Panc1 (cell line): ENCODE measurements at regions not wholly inside any gene's neighbourhood (a gene's known extent, or its start where the extent isn't known, plus 50 kb on each side); places are given as distances from the start of the nearest gene placed in this dataset.
"Not testable (repeated sequence)": the region's sequence is repeated elsewhere in the genome, so short reads cannot be mapped to it uniquely, and the experiment has no call there.

ENCODE experiments used
- ATAC-seq: fragments of 200-7000 bp; cut with Tn5 transposase; 2 replicates; pipeline ENCODE4 v1.9.1; 2020; ENCODE audit warnings: mild to moderate bottlenecking, moderate library complexity
- BruUV-seq: library from RNA; stranded (reverse); fragments of 400-500 nt; replicated peaks from 2 replicates; lab custom pipeline; 2021; lab: Mats Ljungman, UMichigan
- CTCF ChIA-PET: fragments of 300-600 bp; sonication (Branson Sonifier 250); formaldehyde crosslinking; loops from one replicate; lab custom pipeline; 2022; ENCODE audit warnings: antibody characterized with exemption; lab: Charles Lee
- POLR2A ChIA-PET: fragments of 300-600 bp; sonication (Branson Sonifier 250); formaldehyde crosslinking; loops from one replicate; lab custom pipeline; 2022; ENCODE audit warnings: antibody characterized with exemption; lab: Charles Lee
- DNase-seq: peaks from one replicate; pipeline ENCODE4 v3.0.0-alpha.2; 2010; ENCODE audit warnings: low read depth, low spot score
- H3K27ac ChIP-seq: 2 replicates; pipeline ENCODE4 v1.5.1; 2011; ENCODE audit warnings: mild to moderate bottlenecking, low read length, inconsistent platforms
- H3K27me3 ChIP-seq: fragments of 200-500 bp; sonication (Bioruptor generic); 2 replicates; pipeline ENCODE4 v1.6.0; 2014; ENCODE audit warnings: low read length, inconsistent platforms; ENCODE audit not compliant: control insufficient read depth, insufficient read depth
- H3K36me3 ChIP-seq: fragments of 200-500 bp; sonication (Bioruptor generic); 2 replicates; pipeline ENCODE4 v1.5.1; 2014; ENCODE audit warnings: inconsistent platforms, mild to moderate bottlenecking, low read length, moderate library complexity; ENCODE audit not compliant: control insufficient read depth, insufficient read depth
- H3K4me1 ChIP-seq: 2 replicates; pipeline ENCODE4 v1.5.1; 2011; ENCODE audit warnings: inconsistent platforms, mild to moderate bottlenecking, low read length, moderate library complexity; ENCODE audit not compliant: control insufficient read depth, insufficient read depth
- H3K4me3 ChIP-seq, 2 experiments: 2 replicates each; pipeline ENCODE4 v1.5.1; 2011 to 2012; ENCODE audit warnings: low read depth in 2 of 2, low read length in 2 of 2, mild to moderate bottlenecking in 2 of 2, inconsistent platforms in 1 of 2, moderate library complexity in 1 of 2
- H3K9me3 ChIP-seq: fragments of 200-500 bp; sonication (Bioruptor generic); 2 replicates; pipeline ENCODE4 v1.5.1; 2014; ENCODE audit warnings: low read depth, mild to moderate bottlenecking, inconsistent platforms, low read length, moderate library complexity; ENCODE audit not compliant: control insufficient read depth, insufficient read depth
- POLR2AphosphoS5 ChIP-seq: IDR thresholded peaks from 2 replicates; pipeline ENCODE4 v1.6.1; 2012; ENCODE audit warnings: mild to moderate bottlenecking, low read depth, low read length, moderate library complexity
- SIN3A ChIP-seq: IDR thresholded peaks from 2 replicates; pipeline ENCODE4 v1.6.1; 2012; ENCODE audit warnings: low read depth, mild to moderate bottlenecking, low read length, moderate library complexity, borderline replicate concordance; ENCODE audit not compliant: insufficient read depth
- TCF7L2 ChIP-seq: IDR thresholded peaks from 2 replicates; pipeline ENCODE4 v1.6.1; 2011; ENCODE audit warnings: mild to moderate bottlenecking, low read depth, low read length, inconsistent platforms
- in situ Hi-C: cut with HindIII; loops from 2 replicates; pipeline ENCODE4 v1.10.0; 2016; ENCODE audit warnings: low sequenced_read_pairs, low pct_unique_long_range_greater_than_20kb
- intact Hi-C: fragments of 100-400 bp; cut with micrococcal nuclease; formaldehyde crosslinking; loops from one replicate; pipeline ENCODE4 v1.10.0; 2022; ENCODE audit not compliant: unreplicated experiment
- TF ChIP-seq, protein P1 (sequence below), 2 experiments: IDR thresholded peaks; 2 replicates each; pipeline ENCODE4 v1.6.1; 2011 to 2012; ENCODE audit warnings: low read depth in 2 of 2, control low read depth in 1 of 2, low read length in 1 of 2, mild to moderate bottlenecking in 1 of 2, moderate library complexity in 1 of 2; ENCODE audit not compliant: insufficient read depth in 1 of 2
- TF ChIP-seq, protein P2 (sequence below): fragments of 450-650 bp; IDR thresholded peaks from 2 replicates; pipeline ENCODE4 v1.5.1; 2017; ENCODE audit warnings: mild to moderate bottlenecking

DNA sequence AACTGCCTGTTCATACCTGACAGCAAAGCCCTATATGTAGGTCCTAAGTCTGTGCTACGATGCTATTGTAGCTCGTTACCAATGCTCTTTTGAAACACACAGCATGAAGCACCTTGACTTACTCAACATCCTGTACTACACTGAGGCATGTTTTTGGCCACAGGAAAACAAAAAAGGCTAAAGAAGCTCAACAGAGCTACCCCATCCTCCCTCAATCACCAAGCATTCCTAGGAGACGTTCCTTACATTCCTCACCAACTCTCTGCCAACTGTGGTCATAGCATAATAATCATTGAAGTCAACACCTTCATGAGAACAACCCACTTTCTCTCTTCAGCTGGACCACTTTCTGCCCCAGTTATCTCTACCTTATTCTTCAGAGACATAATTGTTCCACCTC, 73.7 kb upstream of the SLC25A43 start:
- Histone ChIP-seq H3K27ac (no peak overlapping the region), H3K4me3 (no peak overlapping the region), H3K27me3 (no peaks in the 10 kb centered on the region), H3K4me1 (no peaks in the 10 kb centered on the region), H3K9me3 (no peaks in the 10 kb centered on the region), H3K36me3 (no peaks in the 10 kb centered on the region)
- ATAC-seq = no peak; the same call in 1 of the 2 replicates
- TF ChIP-seq, protein P1, sequence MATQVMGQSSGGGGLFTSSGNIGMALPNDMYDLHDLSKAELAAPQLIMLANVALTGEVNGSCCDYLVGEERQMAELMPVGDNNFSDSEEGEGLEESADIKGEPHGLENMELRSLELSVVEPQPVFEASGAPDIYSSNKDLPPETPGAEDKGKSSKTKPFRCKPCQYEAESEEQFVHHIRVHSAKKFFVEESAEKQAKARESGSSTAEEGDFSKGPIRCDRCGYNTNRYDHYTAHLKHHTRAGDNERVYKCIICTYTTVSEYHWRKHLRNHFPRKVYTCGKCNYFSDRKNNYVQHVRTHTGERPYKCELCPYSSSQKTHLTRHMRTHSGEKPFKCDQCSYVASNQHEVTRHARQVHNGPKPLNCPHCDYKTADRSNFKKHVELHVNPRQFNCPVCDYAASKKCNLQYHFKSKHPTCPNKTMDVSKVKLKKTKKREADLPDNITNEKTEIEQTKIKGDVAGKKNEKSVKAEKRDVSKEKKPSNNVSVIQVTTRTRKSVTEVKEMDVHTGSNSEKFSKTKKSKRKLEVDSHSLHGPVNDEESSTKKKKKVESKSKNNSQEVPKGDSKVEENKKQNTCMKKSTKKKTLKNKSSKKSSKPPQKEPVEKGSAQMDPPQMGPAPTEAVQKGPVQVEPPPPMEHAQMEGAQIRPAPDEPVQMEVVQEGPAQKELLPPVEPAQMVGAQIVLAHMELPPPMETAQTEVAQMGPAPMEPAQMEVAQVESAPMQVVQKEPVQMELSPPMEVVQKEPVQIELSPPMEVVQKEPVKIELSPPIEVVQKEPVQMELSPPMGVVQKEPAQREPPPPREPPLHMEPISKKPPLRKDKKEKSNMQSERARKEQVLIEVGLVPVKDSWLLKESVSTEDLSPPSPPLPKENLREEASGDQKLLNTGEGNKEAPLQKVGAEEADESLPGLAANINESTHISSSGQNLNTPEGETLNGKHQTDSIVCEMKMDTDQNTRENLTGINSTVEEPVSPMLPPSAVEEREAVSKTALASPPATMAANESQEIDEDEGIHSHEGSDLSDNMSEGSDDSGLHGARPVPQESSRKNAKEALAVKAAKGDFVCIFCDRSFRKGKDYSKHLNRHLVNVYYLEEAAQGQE (IDR thresholded peaks at IDR 0.05; ENCODE audit: insufficient read depth in 1 of 2, low read depth in 2 of 2, low read length in 1 of 2) = no peak
- no peak for TF ChIP-seq SIN3A
- TF ChIP-seq POLR2AphosphoS5 = no peak
- TF ChIP-seq, protein P2, sequence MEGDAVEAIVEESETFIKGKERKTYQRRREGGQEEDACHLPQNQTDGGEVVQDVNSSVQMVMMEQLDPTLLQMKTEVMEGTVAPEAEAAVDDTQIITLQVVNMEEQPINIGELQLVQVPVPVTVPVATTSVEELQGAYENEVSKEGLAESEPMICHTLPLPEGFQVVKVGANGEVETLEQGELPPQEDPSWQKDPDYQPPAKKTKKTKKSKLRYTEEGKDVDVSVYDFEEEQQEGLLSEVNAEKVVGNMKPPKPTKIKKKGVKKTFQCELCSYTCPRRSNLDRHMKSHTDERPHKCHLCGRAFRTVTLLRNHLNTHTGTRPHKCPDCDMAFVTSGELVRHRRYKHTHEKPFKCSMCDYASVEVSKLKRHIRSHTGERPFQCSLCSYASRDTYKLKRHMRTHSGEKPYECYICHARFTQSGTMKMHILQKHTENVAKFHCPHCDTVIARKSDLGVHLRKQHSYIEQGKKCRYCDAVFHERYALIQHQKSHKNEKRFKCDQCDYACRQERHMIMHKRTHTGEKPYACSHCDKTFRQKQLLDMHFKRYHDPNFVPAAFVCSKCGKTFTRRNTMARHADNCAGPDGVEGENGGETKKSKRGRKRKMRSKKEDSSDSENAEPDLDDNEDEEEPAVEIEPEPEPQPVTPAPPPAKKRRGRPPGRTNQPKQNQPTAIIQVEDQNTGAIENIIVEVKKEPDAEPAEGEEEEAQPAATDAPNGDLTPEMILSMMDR = no peak
- no peak for TF ChIP-seq TCF7L2
- no TSS peak for BruUV-seq
- CTCF ChIA-PET = no interaction called here
- POLR2A ChIA-PET = no interaction called here
- intact Hi-C loops (no loop called here), in situ Hi-C loops (no loop called here)
- no peak for DNase-seq

DNA sequence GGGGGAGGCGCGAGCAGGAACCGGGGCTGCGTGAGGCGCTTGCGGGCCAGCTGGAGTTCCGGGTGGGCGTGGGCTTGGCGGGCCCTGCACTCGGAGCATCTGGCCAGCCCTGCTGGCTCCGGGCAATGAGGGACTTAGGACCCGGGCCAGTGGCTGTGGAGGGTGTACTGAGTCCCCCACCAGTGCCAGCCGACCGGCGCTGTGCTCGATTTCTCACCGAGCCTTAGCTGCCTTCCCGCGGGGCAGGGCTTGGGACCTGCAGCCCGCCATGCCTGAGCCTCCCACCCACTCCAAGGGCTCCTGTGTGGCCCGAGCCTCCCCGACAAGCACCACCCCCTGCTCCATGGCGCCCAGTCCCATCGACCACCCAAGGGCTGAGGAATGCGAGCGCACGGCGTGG, 67.3 kb upstream of the SLC25A43 start:
- H3K36me3 ChIP-seq, CTCF ChIA-PET, DNase-seq, in situ Hi-C loops, H3K9me3 ChIP-seq, H3K27ac ChIP-seq, H3K4me3 ChIP-seq, intact Hi-C loops, POLR2A ChIA-PET, BruUV-seq, ATAC-seq, H3K27me3 ChIP-seq, H3K4me1 ChIP-seq: not testable (repeated sequence)

DNA sequence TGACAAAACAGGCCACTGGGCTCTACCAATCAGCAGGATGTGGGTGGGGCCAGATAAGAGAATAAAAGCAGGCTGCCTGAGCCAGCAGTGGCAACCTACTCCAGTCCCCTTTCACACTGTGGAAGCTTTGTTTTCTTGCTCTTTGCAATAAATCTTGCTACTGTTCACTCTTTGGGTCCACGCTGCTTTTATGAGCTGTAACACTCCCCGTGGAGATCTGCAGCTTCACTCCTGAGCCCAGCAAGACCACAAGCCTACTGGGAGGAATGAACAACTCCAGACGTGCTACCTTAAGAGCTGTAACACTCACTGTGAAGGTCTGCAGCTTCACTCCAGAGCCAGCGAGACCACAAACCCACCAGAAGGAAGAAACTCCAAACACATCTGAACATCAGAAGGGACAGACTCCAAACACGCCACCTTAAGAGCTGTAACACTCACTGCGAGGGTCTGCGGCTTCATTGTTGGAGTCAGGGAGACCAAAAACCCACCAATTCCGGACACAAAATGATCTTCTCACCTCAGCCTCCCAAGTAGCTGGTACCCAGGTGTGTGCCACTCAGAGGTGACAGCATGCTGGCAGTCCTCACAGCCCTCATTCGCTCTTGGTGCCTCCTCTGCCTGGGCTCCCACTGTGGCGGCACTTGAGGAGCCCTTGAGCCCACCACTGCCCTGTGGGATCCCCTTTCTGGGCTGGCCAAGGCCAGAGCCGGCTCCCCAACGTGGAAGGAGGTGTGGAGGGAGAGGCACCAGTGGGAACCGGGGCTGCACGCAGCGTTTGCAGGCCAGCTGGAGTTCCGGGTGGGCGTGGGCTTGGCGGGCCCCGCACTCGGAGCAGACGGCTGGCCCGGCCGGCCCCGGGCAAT, 66.0 kb upstream of the SLC25A43 start:
- DNase-seq, BruUV-seq, H3K9me3 ChIP-seq, H3K27ac ChIP-seq, H3K4me1 ChIP-seq, POLR2A ChIA-PET, intact Hi-C loops, in situ Hi-C loops, ATAC-seq, H3K27me3 ChIP-seq, H3K36me3 ChIP-seq, H3K4me3 ChIP-seq: not testable (repeated sequence)
- CTCF ChIA-PET = interaction anchor here (0.7 kb wide), 1 partner anchor 96 kb away, joined by 4 read pairs; no protein-coding TSS in a partner anchor

DNA sequence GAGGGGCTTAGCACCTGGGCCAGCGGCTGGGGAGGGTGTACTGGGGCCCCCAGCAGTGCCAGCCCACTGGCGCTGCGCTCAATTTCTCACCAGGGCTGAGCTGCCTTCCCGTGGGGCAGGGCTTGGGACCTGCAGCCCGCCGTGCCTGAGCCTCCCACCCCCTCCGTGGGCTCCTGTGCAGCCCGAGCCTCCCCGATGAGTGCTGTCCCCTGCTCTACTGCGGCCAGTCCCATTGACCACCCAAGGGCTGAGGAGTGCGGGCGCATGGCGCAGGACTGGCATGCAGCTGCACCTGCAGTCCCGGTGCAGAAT, 65.5 kb upstream of the SLC25A43 start:
- H3K27ac ChIP-seq, POLR2A ChIA-PET, CTCF ChIA-PET, H3K9me3 ChIP-seq, ATAC-seq, H3K4me3 ChIP-seq, H3K4me1 ChIP-seq, H3K36me3 ChIP-seq, intact Hi-C loops, BruUV-seq, H3K27me3 ChIP-seq, in situ Hi-C loops, DNase-seq: not testable (repeated sequence)

DNA sequence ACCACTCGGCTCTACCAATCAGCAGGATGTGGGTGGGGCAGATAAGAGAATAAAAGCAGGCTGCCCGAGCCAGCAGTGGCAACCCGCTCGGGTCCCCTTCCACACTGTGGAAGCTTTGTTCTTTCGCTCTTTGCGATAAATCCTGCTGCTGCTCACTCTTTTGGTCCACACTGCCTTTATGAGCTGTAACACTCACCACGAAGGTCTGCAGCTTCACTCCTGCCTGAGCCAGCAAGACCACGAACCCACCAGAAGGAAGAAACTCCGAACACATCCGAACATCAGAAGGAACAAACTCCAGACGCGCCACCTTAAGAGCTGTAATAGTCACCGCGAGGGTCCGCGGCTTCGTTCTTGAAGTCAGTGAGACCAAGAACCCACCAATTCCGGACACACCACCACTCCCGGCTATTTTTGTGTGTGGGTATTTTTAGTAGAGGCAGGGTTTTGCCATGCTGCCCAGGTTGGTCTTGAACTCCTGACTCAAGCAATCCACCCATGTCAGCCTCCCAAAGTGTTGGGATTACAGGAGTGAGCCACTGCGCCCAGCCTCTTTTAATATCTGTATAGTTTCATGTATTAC, 64.6 kb upstream of the SLC25A43 start:
- intact Hi-C loops, BruUV-seq, in situ Hi-C loops, POLR2A ChIA-PET, DNase-seq, H3K27ac ChIP-seq, H3K36me3 ChIP-seq, H3K4me1 ChIP-seq, ATAC-seq, H3K4me3 ChIP-seq, H3K27me3 ChIP-seq, H3K9me3 ChIP-seq: not testable (repeated sequence)
- CTCF ChIA-PET = interaction anchor here (0.6 kb wide), 1 partner anchor 144 kb away, joined by 3 read pairs; no protein-coding TSS in a partner anchor
